ENCODE measurements at regions not wholly inside any gene's neighbourhood (a gene's known extent, or its start where the extent isn't known, plus 50 kb on each side); places are given as distances from the start of the nearest gene placed in this dataset.

- TF ChIP-seq CTCF (conservative IDR thresholded peaks at IDR 0.05; ENCODE audit: low read length) (no peak), EZH2phosphoT487 (IDR thresholded peaks at IDR 0.05; ENCODE audit: borderline replicate concordance, low read depth, low read length) (no peak)
Observed at GRCh38 chr11:11173316-11174025, 179.6 kb downstream of the CSNK2A3 start.

Measured in OCI-LY7 (cell line).